GM19467 (cell line): ENCODE measurements at regions not wholly inside any gene's neighbourhood (a gene's known extent, or its start where the extent isn't known, plus 50 kb on each side); places are given as distances from the start of the nearest gene placed in this dataset.

Experiments
- ATAC-seq: cut with Tn5 transposase; IDR thresholded peaks from one replicate; pipeline ENCODE4 v1.9.1; 2021; ENCODE audit warnings: mild to moderate bottlenecking, moderate library complexity; ENCODE audit not compliant: unreplicated experiment

GRCh38 chr15:70217226-70218160 lies 119.8 kb upstream of the TLE3 start:
- ATAC-seq, result no peak

- ATAC-seq, result no peak
These were observed 118.2 kb upstream of the TLE3 start for GRCh38 chr15:70215951-70216350.

- no peak for ATAC-seq
These were observed 117.4 kb upstream of the TLE3 start for GRCh38 chr15:70214941-70215635.

- ATAC-seq, result no peak
These were observed 116.6 kb upstream of the TLE3 start for GRCh38 chr15:70214276-70214675.

- ATAC-seq, result no peak
These were observed 116.1 kb upstream of the TLE3 start for GRCh38 chr15:70213794-70214193.

GRCh38 chr15:70212963-70213315 lies 115.2 kb upstream of the TLE3 start:
- no peak for ATAC-seq

- ATAC-seq, result no peak
These were observed 114.7 kb upstream of the TLE3 start for GRCh38 chr15:70212286-70212962.

GRCh38 chr15:70210528-70210927 lies 112.8 kb upstream of the TLE3 start:
- no peak for ATAC-seq

GRCh38 chr15:70210076-70210475 lies 112.4 kb upstream of the TLE3 start:
- no peak for ATAC-seq

GRCh38 chr15:70209499-70209898 lies 111.8 kb upstream of the TLE3 start:
- no peak for ATAC-seq

GRCh38 chr15:70208332-70208731 lies 110.6 kb upstream of the TLE3 start:
- ATAC-seq, result no peak

GRCh38 chr15:70206668-70207067 lies 109.0 kb upstream of the TLE3 start:
- no peak for ATAC-seq

- ATAC-seq, result no peak
These were observed 106.9 kb upstream of the TLE3 start for GRCh38 chr15:70204652-70205051.

GRCh38 chr15:70203981-70204560 lies 106.4 kb upstream of the TLE3 start:
- no peak for ATAC-seq

GRCh38 chr15:70202756-70203155 lies 105.0 kb upstream of the TLE3 start:
- ATAC-seq, result no peak

- ATAC-seq, result no peak
These were observed 103.7 kb upstream of the TLE3 start for GRCh38 chr15:70201425-70201775.

GRCh38 chr15:70200511-70201424 lies 103.1 kb upstream of the TLE3 start:
- ATAC-seq, result no peak

GRCh38 chr15:70199540-70200410 lies 102.1 kb upstream of the TLE3 start:
- no peak for ATAC-seq

- no peak for ATAC-seq
These were observed 101.4 kb upstream of the TLE3 start for GRCh38 chr15:70199124-70199482.
